K562 (cell line): ENCODE measurements at regions not wholly inside any gene's neighbourhood (a gene's known extent, or its start where the extent isn't known, plus 50 kb on each side); places are given as distances from the start of the nearest gene placed in this dataset.

Experiments
- ATAC-seq: fragments of 200-7000 bp; cut with Tn5 transposase; 3 replicates; pipeline ENCODE4 v1.9.1; 2020; ENCODE audit warnings: moderate library complexity
- BruUV-seq: library from RNA; stranded (reverse); fragments of 400-500 nt; replicated peaks from 2 replicates; lab custom pipeline; 2021; lab: Mats Ljungman, UMichigan
- CTCF ChIA-PET: fragments of 300-600 bp; formaldehyde crosslinking; extraction: SDS; loops from one replicate; lab custom pipeline; 2021; ENCODE audit warnings: low intra/inter-chr PET ratio; lab: Yijun Ruan, JAX
- POLR2A ChIA-PET: fragments of 300-600, 350-650 bp; sonication (Branson Sonifier 250); formaldehyde crosslinking; extraction: SDS; loops from one replicate; lab custom pipeline; 2021; ENCODE audit warnings: antibody characterized with exemption, inconsistent platforms; lab: Yijun Ruan, JAX
- DNase-seq, 4 experiments: peaks; one replicate each; pipeline versions ENCODE4 v3.0.0 to v3.0.0-alpha.2; 2011 to 2018; ENCODE audit warnings: low spot score in 3 of 4, mixed read lengths in 3 of 4; ENCODE audit errors: extremely low read depth in 1 of 4
- FAIRE-seq: peaks from 2 replicates; lab custom pipeline; 2011; peaks lifted over from hg19 to GRCh38; lab: Jason Lieb, UNC
- H2AFZ ChIP-seq: 2 replicates; pipeline ENCODE4 v1.6.0; 2011; ENCODE audit warnings: low read depth, low read length, control low read depth, inconsistent platforms
- H3K27ac ChIP-seq: fragments of 200-600 bp; 3 replicates; pipeline ENCODE4 v1.8.0; 2011; ENCODE audit warnings: low read depth, mild to moderate bottlenecking, control low read depth, inconsistent platforms, low read length, moderate library complexity, mixed read lengths; ENCODE audit errors: extremely low read depth
- H3K27me3 ChIP-seq, 2 experiments: fragments of 300-600 bp in 1 of 2; 2 replicates in 1 of 2; 3 replicates in 1 of 2; pipeline versions ENCODE4 v1.6.0 to v1.8.0; 2011; ENCODE audit warnings: inconsistent platforms in 2 of 2, low read length in 2 of 2, mild to moderate bottlenecking in 1 of 2, mixed read lengths in 1 of 2, moderate library complexity in 1 of 2; ENCODE audit not compliant: control insufficient read depth in 2 of 2, insufficient read depth in 2 of 2
- H3K36me3 ChIP-seq: fragments of 300-600 bp; 3 replicates; pipeline ENCODE4 v1.8.0; 2011; ENCODE audit warnings: mild to moderate bottlenecking, low read length, inconsistent platforms; ENCODE audit not compliant: control insufficient read depth, insufficient read depth
- H3K4me1 ChIP-seq, 2 experiments: fragments of 200-600 bp in 1 of 2; replicated peaks in 1 of 2; 2 replicates in 1 of 2; 3 replicates in 1 of 2; pipeline versions ENCODE4 v1.5.1 to v1.8.0; 2011; ENCODE audit warnings: inconsistent platforms in 2 of 2, low read length in 2 of 2, mild to moderate bottlenecking in 1 of 2, mixed read lengths in 1 of 2, moderate library complexity in 1 of 2; ENCODE audit not compliant: control insufficient read depth in 2 of 2, insufficient read depth in 2 of 2
- H3K4me2 ChIP-seq: 2 replicates; pipeline ENCODE4 v1.6.1; 2011; ENCODE audit warnings: low read length, control low read depth, inconsistent platforms, mixed read lengths; ENCODE audit not compliant: insufficient read depth
- H3K4me3 ChIP-seq: fragments of 200-600 bp; sonication (generic), shearing (Covaris generic); 2 replicates; pipeline ENCODE4 v1.5.1; 2016; ENCODE audit warnings: control low read depth, inconsistent platforms
- H3K79me2 ChIP-seq: fragments of 200-600 bp; 3 replicates; pipeline ENCODE4 v1.8.0; 2011; ENCODE audit warnings: low read length, inconsistent platforms; ENCODE audit not compliant: control insufficient read depth, insufficient read depth
- H3K9ac ChIP-seq, 2 experiments: 2 replicates each; pipeline versions ENCODE4 v1.6.0 to v1.6.1; 2011; ENCODE audit warnings: low read depth in 2 of 2, low read length in 2 of 2, control low read depth in 1 of 2, inconsistent platforms in 1 of 2, mild to moderate bottlenecking in 1 of 2, mixed read lengths in 1 of 2; ENCODE audit not compliant: insufficient read depth in 1 of 2
- H3K9me1 ChIP-seq: one replicate; pipeline ENCODE4 v1.6.0; 2011; ENCODE audit warnings: inconsistent platforms, mild to moderate bottlenecking, low read length, moderate library complexity; ENCODE audit not compliant: control insufficient read depth, insufficient read depth
- H3K9me3 ChIP-seq: replicated peaks from 2 replicates; pipeline ENCODE4 v1.5.1; 2011; ENCODE audit warnings: low read depth, low read length, inconsistent platforms; ENCODE audit not compliant: control insufficient read depth, insufficient read depth
- H4K20me1 ChIP-seq: replicated peaks from 2 replicates; pipeline ENCODE4 v1.6.1; 2011; ENCODE audit warnings: low read length, inconsistent platforms, mixed read lengths; ENCODE audit not compliant: control insufficient read depth, insufficient read depth
- CHCHD3 ChIP-seq: fragments of 250-450 bp; sonication (Bioruptor Pico); IDR thresholded peaks from 2 replicates; pipeline ENCODE4 v2.1.2; 2022; ENCODE audit warnings: mild to moderate bottlenecking
- FOXA3 ChIP-seq, 2 experiments: fragments of 450-650 bp in 1 of 2; sonication (generic) in 1 of 2; formaldehyde crosslinking; IDR thresholded peaks in 1 of 2; conservative IDR thresholded peaks in 1 of 2; 2 replicates each; pipeline versions ENCODE4 v1.4.0 to v1.8.0; 2020 to 2022; ENCODE audit warnings: mild to moderate bottlenecking in 2 of 2, missing genetic modification reagents in 1 of 2
- GABPB1 ChIP-seq: sonication (generic); formaldehyde crosslinking; IDR thresholded peaks from 2 replicates; pipeline ENCODE4 v1.8.0; 2022; ENCODE audit warnings: mild to moderate bottlenecking, missing genetic modification reagents
- GTF2F1 ChIP-seq: IDR thresholded peaks from 2 replicates; pipeline ENCODE4 v1.6.1; 2011; ENCODE audit warnings: low read depth, low read length, improper control_type of control experiment
- MEF2A ChIP-seq: IDR thresholded peaks from 2 replicates; pipeline ENCODE4 v1.6.1; 2011; ENCODE audit warnings: low read depth, mild to moderate bottlenecking, low read length, moderate library complexity; ENCODE audit not compliant: control insufficient read depth
- NR0B1 ChIP-seq: fragments of 450-650 bp; IDR thresholded peaks from one replicate; pipeline ENCODE4 v1.6.1; 2018; ENCODE audit warnings: mild to moderate bottlenecking, moderate library complexity; ENCODE audit not compliant: partially characterized antibody
- RFX1 ChIP-seq: fragments of 450-650 bp; IDR thresholded peaks from 2 replicates; pipeline ENCODE4 v1.6.1; 2016; ENCODE audit warnings: mild to moderate bottlenecking, moderate library complexity
- ZNF586 ChIP-seq: fragments of 450-650 bp; formaldehyde crosslinking; conservative IDR thresholded peaks from 2 replicates; pipeline ENCODE4 v1.4.0; 2020; ENCODE audit warnings: mild to moderate bottlenecking, moderate library complexity
- WGBS: fragments of 100-300 bp; shearing (Covaris generic); methylation state at CpG from one replicate; pipeline ENCODE4 v1.1.6; 2016; ENCODE audit warnings: low coverage, mixed read lengths; ENCODE audit not compliant: insufficient coverage; ENCODE audit errors: missing lambda C conversion rate; 5-methylcytosine and 5-hydroxymethylcytosine counted together
- in situ Hi-C: fragments of 300-500 bp; cut with MboI; formaldehyde crosslinking; loops from 4 replicates; pipeline ENCODE4 v1.15.0; 2018; ENCODE audit warnings: inconsistent platforms, mixed read lengths
- intact Hi-C: fragments of 100-400 bp; cut with micrococcal nuclease; formaldehyde crosslinking; loops from 2 replicates; pipeline ENCODE4 v1.14.2; 2022
- TF ChIP-seq, protein P1 (sequence below): sonication (generic); formaldehyde crosslinking; IDR thresholded peaks from 2 replicates; pipeline ENCODE4 v1.8.0; 2022; ENCODE audit warnings: missing genetic modification reagents, mild to moderate bottlenecking, borderline replicate concordance
- TF ChIP-seq, protein P2 (sequence below): fragments of 450-650 bp; conservative IDR thresholded peaks from 2 replicates; pipeline ENCODE4 v1.6.1; 2016; ENCODE audit warnings: missing genetic modification characterization, low read depth, mild to moderate bottlenecking, missing compliant biosample characterization, moderate library complexity

DNA sequence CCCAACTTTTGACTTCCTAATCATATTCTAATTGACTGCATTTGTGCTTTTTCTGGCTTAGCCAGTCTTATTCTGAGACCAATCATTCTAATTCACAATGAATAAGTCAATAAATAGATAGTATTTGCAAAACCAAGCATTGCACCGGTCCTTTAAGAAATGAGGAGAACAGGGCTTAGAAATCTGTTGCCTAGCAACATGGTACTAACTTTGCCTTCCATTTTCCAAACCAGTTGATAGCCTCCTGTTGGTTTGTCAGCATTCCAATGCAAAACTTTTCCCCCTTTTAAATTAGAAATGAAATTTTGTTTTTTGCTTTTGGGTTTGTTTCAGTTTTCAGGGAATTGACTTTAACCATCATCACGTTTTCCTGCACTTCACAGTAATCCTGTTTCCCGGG lies 603.5 kb upstream of the NRP1 start:
- H3K27ac ChIP-seq = no peak overlapping the region
- in situ Hi-C loops (no loop called here), intact Hi-C loops (no loop called here)
- H3K27me3 ChIP-seq = no peaks in the 10 kb centered on the region
- no peaks in the 10 kb centered on the region for H4K20me1 ChIP-seq
- DNase-seq (no peak), FAIRE-seq (no peak), ATAC-seq (no peak)
- no peak overlapping the region for H3K4me2 ChIP-seq
- BruUV-seq = no TSS peak
- H3K4me1 ChIP-seq = no peaks in the 10 kb centered on the region
- H3K9ac ChIP-seq = no peak overlapping the region
- H3K4me3 ChIP-seq = no peak overlapping the region
- H3K36me3 ChIP-seq = no peaks in the 10 kb centered on the region
- no peak for TF ChIP-seq FOXA3 (CRISPR knock-in tag; conservative IDR thresholded peaks at IDR 0.05 in 1 of 2, IDR thresholded peaks at IDR 0.05 in 1 of 2)
- TF ChIP-seq RFX1 = peak; percentile 64
- no peaks in the 10 kb centered on the region for H3K79me2 ChIP-seq
- 0% methylated on average over 3 of the region's 3 CpGs for WGBS
- CTCF ChIA-PET = no interaction called here
- POLR2A ChIA-PET = no interaction called here
- H2AFZ ChIP-seq = no peak overlapping the region
- H3K9me1 ChIP-seq = no peaks in the 10 kb centered on the region
- no peaks in the 10 kb centered on the region for H3K9me3 ChIP-seq

GRCh38 chr10:33937036-33937730 lies 602.7 kb upstream of the NRP1 start:
- H3K27me3 ChIP-seq = no peaks in the 10 kb centered on the region
- no peaks in the 10 kb centered on the region for H4K20me1 ChIP-seq
- CTCF ChIA-PET = no interaction called here
- in situ Hi-C loops (no loop called here), intact Hi-C loops (no loop called here)
- H3K9me3 ChIP-seq = no peaks in the 10 kb centered on the region
- 2% methylated on average over 15 of the region's 15 CpGs for WGBS
- no peaks in the 10 kb centered on the region for H3K9me1 ChIP-seq
- DNase-seq (no peak), FAIRE-seq (no peak), ATAC-seq (no peak)
- no peak overlapping the region for H2AFZ ChIP-seq
- POLR2A ChIA-PET = no interaction called here
- no peak overlapping the region for H3K4me3 ChIP-seq
- H3K79me2 ChIP-seq = no peaks in the 10 kb centered on the region
- no peaks in the 10 kb centered on the region for H3K36me3 ChIP-seq
- no peaks in the 10 kb centered on the region for H3K4me1 ChIP-seq
- no peak overlapping the region for H3K4me2 ChIP-seq
- BruUV-seq = no TSS peak
- H3K27ac ChIP-seq = no peak overlapping the region
- H3K9ac ChIP-seq = no peak overlapping the region
- no peak for TF ChIP-seq GTF2F1
- TF ChIP-seq, protein P1, sequence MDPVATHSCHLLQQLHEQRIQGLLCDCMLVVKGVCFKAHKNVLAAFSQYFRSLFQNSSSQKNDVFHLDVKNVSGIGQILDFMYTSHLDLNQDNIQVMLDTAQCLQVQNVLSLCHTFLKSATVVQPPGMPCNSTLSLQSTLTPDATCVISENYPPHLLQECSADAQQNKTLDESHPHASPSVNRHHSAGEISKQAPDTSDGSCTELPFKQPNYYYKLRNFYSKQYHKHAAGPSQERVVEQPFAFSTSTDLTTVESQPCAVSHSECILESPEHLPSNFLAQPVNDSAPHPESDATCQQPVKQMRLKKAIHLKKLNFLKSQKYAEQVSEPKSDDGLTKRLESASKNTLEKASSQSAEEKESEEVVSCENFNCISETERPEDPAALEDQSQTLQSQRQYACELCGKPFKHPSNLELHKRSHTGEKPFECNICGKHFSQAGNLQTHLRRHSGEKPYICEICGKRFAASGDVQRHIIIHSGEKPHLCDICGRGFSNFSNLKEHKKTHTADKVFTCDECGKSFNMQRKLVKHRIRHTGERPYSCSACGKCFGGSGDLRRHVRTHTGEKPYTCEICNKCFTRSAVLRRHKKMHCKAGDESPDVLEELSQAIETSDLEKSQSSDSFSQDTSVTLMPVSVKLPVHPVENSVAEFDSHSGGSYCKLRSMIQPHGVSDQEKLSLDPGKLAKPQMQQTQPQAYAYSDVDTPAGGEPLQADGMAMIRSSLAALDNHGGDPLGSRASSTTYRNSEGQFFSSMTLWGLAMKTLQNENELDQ (CRISPR knock-in tag) = no peak
- no peak for TF ChIP-seq NR0B1
- no peak for TF ChIP-seq GABPB1 (CRISPR knock-in tag)
- TF ChIP-seq CHCHD3 (CRISPR knock-in tag) = no peak
- no peak for TF ChIP-seq MEF2A
- TF ChIP-seq ZNF586 = no peak
- TF ChIP-seq, protein P2, sequence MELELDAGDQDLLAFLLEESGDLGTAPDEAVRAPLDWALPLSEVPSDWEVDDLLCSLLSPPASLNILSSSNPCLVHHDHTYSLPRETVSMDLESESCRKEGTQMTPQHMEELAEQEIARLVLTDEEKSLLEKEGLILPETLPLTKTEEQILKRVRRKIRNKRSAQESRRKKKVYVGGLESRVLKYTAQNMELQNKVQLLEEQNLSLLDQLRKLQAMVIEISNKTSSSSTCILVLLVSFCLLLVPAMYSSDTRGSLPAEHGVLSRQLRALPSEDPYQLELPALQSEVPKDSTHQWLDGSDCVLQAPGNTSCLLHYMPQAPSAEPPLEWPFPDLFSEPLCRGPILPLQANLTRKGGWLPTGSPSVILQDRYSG (tag) = no peak
